GF-D8 (cell line): ENCODE measurements at regions not wholly inside any gene's neighbourhood (a gene's known extent, or its start where the extent isn't known, plus 50 kb on each side); places are given as distances from the start of the nearest gene placed in this dataset.
"Not testable (repeated sequence)": the region's sequence is repeated elsewhere in the genome, so short reads cannot be mapped to it uniquely, and the experiment has no call there.

Experiments used
- DNase-seq: peaks from one replicate; lab custom pipeline; 2025; lab: John Stamatoyannopoulos, UW

GRCh38 chr5:117143406-117143805 is 568.8 kb upstream of the SEMA6A start:
- no peak for DNase-seq

- DNase-seq: no peak
These were observed 563.9 kb upstream of the SEMA6A start for GRCh38 chr5:117138523-117138922.

- no peak for DNase-seq
These were observed 561.2 kb upstream of the SEMA6A start for GRCh38 chr5:117135851-117136250.

GRCh38 chr5:117133198-117133597 is 558.6 kb upstream of the SEMA6A start:
- DNase-seq: no peak

- no peak for DNase-seq
These were observed 557.3 kb upstream of the SEMA6A start for GRCh38 chr5:117131876-117132275.

GRCh38 chr5:117131048-117131679 is 556.5 kb upstream of the SEMA6A start:
- DNase-seq: no peak

GRCh38 chr5:117118499-117118898 is 543.9 kb upstream of the SEMA6A start:
- DNase-seq: no peak

GRCh38 chr5:117117314-117117713 is 542.7 kb upstream of the SEMA6A start:
- DNase-seq: not testable (repeated sequence)

GRCh38 chr5:117110548-117110947 is 535.9 kb upstream of the SEMA6A start:
- no peak for DNase-seq

- no peak for DNase-seq
These were observed 533.2 kb upstream of the SEMA6A start for GRCh38 chr5:117107859-117108258.

- no peak for DNase-seq
These were observed 529.1 kb upstream of the SEMA6A start for GRCh38 chr5:117103703-117104102.

GRCh38 chr5:117102591-117102990 is 528.0 kb upstream of the SEMA6A start:
- no peak for DNase-seq

GRCh38 chr5:117100176-117100575 is 525.6 kb upstream of the SEMA6A start:
- no peak for DNase-seq

GRCh38 chr5:117098094-117098493 is 523.5 kb upstream of the SEMA6A start:
- DNase-seq: no peak

- DNase-seq: no peak
These were observed 521.0 kb upstream of the SEMA6A start for GRCh38 chr5:117095346-117096332.

- DNase-seq: no peak
These were observed 519.6 kb upstream of the SEMA6A start for GRCh38 chr5:117094114-117094815.

- DNase-seq: no peak
These were observed 519.0 kb upstream of the SEMA6A start for GRCh38 chr5:117093653-117094052.

GRCh38 chr5:117089001-117089400 is 514.4 kb upstream of the SEMA6A start:
- no peak for DNase-seq

GRCh38 chr5:117088176-117088575 is 513.6 kb upstream of the SEMA6A start:
- DNase-seq: no peak

GRCh38 chr5:117084067-117084466 is 509.4 kb upstream of the SEMA6A start:
- DNase-seq: no peak

- no peak for DNase-seq
These were observed 508.4 kb upstream of the SEMA6A start for GRCh38 chr5:117082977-117083376.

- no peak for DNase-seq
These were observed 502.5 kb upstream of the SEMA6A start for GRCh38 chr5:117077142-117077541.

- no peak for DNase-seq
These were observed 497.8 kb upstream of the SEMA6A start for GRCh38 chr5:117072439-117072838.
